WERI-Rb-1 (cell line): ENCODE measurements at regions not wholly inside any gene's neighbourhood (a gene's known extent, or its start where the extent isn't known, plus 50 kb on each side); places are given as distances from the start of the nearest gene placed in this dataset.

ENCODE experiments used
- DNase-seq: peaks from one replicate; pipeline ENCODE4 v3.0.0-alpha.2; 2020
- H3K27ac ChIP-seq: fragments of 250-450 bp; sonication (Bioruptor Pico); 2 replicates; pipeline ENCODE4 v1.5.1; 2020; ENCODE audit warnings: mild to moderate bottlenecking, moderate library complexity
- H3K27me3 ChIP-seq: fragments of 250-450 bp; sonication (Bioruptor Pico); 2 replicates; pipeline ENCODE4 v1.5.1; 2021; ENCODE audit warnings: mild to moderate bottlenecking, low read depth, moderate library complexity; ENCODE audit not compliant: insufficient read depth, severe bottlenecking
- H3K36me3 ChIP-seq: fragments of 250-450 bp; sonication (Bioruptor Pico); 2 replicates; pipeline ENCODE4 v1.5.1; 2020; ENCODE audit warnings: mild to moderate bottlenecking, moderate library complexity
- H3K4me3 ChIP-seq: 2 replicates; pipeline ENCODE4 v1.5.1; 2011; ENCODE audit warnings: low read depth, mild to moderate bottlenecking, control low read depth, low read length
- H3K9me3 ChIP-seq: fragments of 250-450 bp; sonication (Bioruptor Pico); 2 replicates; pipeline ENCODE4 v1.5.1; 2021; ENCODE audit warnings: mild to moderate bottlenecking, moderate library complexity; ENCODE audit not compliant: severe bottlenecking
- CTCF ChIP-seq: IDR thresholded peaks from 2 replicates; pipeline ENCODE4 v1.5.1; 2011; ENCODE audit warnings: low read depth, mild to moderate bottlenecking, control low read depth, inconsistent platforms, low read length

- H3K27me3 ChIP-seq = no peaks in the 10 kb centered on the region
- H3K4me3 ChIP-seq = no peak overlapping the region
- H3K27ac ChIP-seq = no peak overlapping the region
- H3K9me3 ChIP-seq = no peaks in the 10 kb centered on the region
- no peak for TF ChIP-seq CTCF
- no peak for DNase-seq
- H3K36me3 ChIP-seq = no peaks in the 10 kb centered on the region
These were observed 51.3 kb upstream of the CD302 start for GRCh38 chr2:159849160-159849813.
